ENCODE measurements at regions not wholly inside any gene's neighbourhood (a gene's known extent, or its start where the extent isn't known, plus 50 kb on each side); places are given as distances from the start of the nearest gene placed in this dataset.

DNA sequence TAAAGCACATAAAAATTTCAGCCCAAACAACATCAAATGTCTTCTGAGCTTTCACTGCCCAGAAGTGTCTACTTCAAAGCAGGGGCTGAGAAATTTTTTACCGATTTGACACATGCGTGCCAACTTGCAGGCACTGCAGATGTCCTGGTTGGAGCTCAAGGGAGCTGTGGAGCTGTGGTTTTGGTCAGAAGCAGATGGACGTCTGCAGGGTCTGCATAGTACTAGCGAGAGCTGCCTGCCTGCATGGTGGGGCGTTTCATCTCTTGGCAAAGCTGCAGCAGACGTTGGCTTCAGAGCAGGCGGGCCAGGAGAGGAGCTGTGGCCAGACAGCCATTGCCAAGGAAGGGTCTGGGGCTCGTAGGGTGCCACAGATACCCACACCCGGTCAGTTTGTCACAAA is 296.7 kb downstream of the GLRX3 start:
- BruUV-seq (replicated peaks), result no TSS peak
- no peak for DNase-seq (ENCODE audit: low read depth, low spot score)
- in situ Hi-C loops (cut with HindIII; ENCODE audit: low pct_unique_long_range_greater_than_20kb, low sequenced_read_pairs) (no loop called here), intact Hi-C loops (cut with micrococcal nuclease; ENCODE audit: unreplicated experiment) (no loop called here)
- POLR2A ChIA-PET, result no interaction called here
- TF ChIP-seq, protein P1, sequence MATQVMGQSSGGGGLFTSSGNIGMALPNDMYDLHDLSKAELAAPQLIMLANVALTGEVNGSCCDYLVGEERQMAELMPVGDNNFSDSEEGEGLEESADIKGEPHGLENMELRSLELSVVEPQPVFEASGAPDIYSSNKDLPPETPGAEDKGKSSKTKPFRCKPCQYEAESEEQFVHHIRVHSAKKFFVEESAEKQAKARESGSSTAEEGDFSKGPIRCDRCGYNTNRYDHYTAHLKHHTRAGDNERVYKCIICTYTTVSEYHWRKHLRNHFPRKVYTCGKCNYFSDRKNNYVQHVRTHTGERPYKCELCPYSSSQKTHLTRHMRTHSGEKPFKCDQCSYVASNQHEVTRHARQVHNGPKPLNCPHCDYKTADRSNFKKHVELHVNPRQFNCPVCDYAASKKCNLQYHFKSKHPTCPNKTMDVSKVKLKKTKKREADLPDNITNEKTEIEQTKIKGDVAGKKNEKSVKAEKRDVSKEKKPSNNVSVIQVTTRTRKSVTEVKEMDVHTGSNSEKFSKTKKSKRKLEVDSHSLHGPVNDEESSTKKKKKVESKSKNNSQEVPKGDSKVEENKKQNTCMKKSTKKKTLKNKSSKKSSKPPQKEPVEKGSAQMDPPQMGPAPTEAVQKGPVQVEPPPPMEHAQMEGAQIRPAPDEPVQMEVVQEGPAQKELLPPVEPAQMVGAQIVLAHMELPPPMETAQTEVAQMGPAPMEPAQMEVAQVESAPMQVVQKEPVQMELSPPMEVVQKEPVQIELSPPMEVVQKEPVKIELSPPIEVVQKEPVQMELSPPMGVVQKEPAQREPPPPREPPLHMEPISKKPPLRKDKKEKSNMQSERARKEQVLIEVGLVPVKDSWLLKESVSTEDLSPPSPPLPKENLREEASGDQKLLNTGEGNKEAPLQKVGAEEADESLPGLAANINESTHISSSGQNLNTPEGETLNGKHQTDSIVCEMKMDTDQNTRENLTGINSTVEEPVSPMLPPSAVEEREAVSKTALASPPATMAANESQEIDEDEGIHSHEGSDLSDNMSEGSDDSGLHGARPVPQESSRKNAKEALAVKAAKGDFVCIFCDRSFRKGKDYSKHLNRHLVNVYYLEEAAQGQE (IDR thresholded peaks at IDR 0.05; ENCODE audit: insufficient read depth in 1 of 2, low read depth in 2 of 2, low read length in 1 of 2), result no peak
- TF ChIP-seq POLR2AphosphoS5 (IDR thresholded peaks at IDR 0.05; ENCODE audit: low read depth, low read length), result no peak
- no peak for TF ChIP-seq TCF7L2 (IDR thresholded peaks at IDR 0.05; ENCODE audit: low read depth, low read length)
- TF ChIP-seq SIN3A (IDR thresholded peaks at IDR 0.05; ENCODE audit: borderline replicate concordance, insufficient read depth, low read depth, low read length), result no peak
- TF ChIP-seq, protein P2, sequence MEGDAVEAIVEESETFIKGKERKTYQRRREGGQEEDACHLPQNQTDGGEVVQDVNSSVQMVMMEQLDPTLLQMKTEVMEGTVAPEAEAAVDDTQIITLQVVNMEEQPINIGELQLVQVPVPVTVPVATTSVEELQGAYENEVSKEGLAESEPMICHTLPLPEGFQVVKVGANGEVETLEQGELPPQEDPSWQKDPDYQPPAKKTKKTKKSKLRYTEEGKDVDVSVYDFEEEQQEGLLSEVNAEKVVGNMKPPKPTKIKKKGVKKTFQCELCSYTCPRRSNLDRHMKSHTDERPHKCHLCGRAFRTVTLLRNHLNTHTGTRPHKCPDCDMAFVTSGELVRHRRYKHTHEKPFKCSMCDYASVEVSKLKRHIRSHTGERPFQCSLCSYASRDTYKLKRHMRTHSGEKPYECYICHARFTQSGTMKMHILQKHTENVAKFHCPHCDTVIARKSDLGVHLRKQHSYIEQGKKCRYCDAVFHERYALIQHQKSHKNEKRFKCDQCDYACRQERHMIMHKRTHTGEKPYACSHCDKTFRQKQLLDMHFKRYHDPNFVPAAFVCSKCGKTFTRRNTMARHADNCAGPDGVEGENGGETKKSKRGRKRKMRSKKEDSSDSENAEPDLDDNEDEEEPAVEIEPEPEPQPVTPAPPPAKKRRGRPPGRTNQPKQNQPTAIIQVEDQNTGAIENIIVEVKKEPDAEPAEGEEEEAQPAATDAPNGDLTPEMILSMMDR (IDR thresholded peaks at IDR 0.05), result no peak
- CTCF ChIA-PET, result no interaction called here
- Histone ChIP-seq H3K4me3 (ENCODE audit: low read depth in 2 of 2, low read length in 2 of 2) (no peak overlapping the region), H3K36me3 (ENCODE audit: control insufficient read depth, insufficient read depth, low read length) (no peaks in the 10 kb centered on the region), H3K27me3 (ENCODE audit: control insufficient read depth, insufficient read depth, low read length) (peaks cover 2% of the 10 kb centered on the region; the same call in 1 of the 2 replicates), H3K9me3 (ENCODE audit: control insufficient read depth, insufficient read depth, low read depth, low read length) (no peaks in the 10 kb centered on the region), H3K4me1 (ENCODE audit: control insufficient read depth, insufficient read depth, low read length) (no peaks in the 10 kb centered on the region), H3K27ac (ENCODE audit: low read length) (no peak overlapping the region)
- ATAC-seq, result no peak

DNA sequence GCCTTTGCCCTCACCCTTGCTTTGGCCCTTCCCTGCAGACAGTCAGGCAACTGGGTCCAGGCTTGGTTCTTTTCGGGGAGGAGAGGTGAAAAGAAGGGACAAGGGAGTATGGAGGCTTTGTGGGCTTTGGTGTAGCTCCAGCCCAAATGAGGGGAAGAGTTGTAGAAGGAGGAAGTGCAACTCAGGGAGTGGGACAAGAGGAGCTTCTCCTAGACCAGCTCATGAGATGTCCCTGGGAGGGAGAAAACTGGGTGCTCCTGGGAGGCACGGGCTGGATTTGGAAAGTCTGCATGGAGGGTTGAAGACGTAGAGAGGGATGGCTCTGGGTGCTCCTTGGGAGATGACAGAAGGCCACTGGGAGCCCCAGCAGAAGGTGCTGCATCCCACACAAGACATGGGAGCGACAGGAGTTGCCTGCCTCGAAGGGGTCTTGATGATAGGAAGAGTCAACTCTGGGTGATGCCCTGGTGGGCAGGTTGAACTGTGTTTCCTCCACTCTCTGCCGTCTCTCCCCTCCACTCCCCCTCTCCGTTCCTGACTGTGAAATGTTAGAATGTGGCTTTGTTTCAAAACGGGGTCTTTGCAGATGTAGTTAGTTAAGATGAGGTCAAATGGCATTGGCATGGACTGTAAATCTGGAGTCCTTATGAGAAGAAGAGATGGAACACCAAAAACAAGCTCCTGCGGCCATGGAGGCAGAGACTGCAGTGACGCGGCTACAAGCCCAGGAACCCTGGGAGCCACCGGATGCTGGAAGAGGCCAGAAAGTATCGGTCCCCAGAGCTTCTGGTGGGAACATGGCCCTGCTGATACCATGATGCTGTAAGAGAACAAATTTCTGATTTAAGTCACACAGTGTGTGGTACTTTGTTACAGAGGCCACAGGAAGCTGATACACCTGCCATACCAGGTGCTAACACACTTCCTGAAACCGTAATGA is 298.5 kb downstream of the GLRX3 start:
- intact Hi-C loops (cut with micrococcal nuclease; ENCODE audit: unreplicated experiment) (no loop called here), in situ Hi-C loops (cut with HindIII; ENCODE audit: low pct_unique_long_range_greater_than_20kb, low sequenced_read_pairs) (no loop called here)
- DNase-seq (ENCODE audit: low read depth, low spot score), result no peak
- TF ChIP-seq TCF7L2 (IDR thresholded peaks at IDR 0.05; ENCODE audit: low read depth, low read length) (no peak), POLR2AphosphoS5 (IDR thresholded peaks at IDR 0.05; ENCODE audit: low read depth, low read length) (no peak), SIN3A (IDR thresholded peaks at IDR 0.05; ENCODE audit: borderline replicate concordance, insufficient read depth, low read depth, low read length) (no peak)
- TF ChIP-seq, protein P2 (IDR thresholded peaks at IDR 0.05), result no peak
- TF ChIP-seq, protein P1 (IDR thresholded peaks at IDR 0.05; ENCODE audit: insufficient read depth in 1 of 2, low read depth in 2 of 2, low read length in 1 of 2), result no peak
- no peaks in the 10 kb centered on the region for H3K36me3 ChIP-seq (ENCODE audit: control insufficient read depth, insufficient read depth, low read length)
- no peak for ATAC-seq
- no peaks in the 10 kb centered on the region for H3K9me3 ChIP-seq (ENCODE audit: control insufficient read depth, insufficient read depth, low read depth, low read length)
- POLR2A ChIA-PET, result no interaction called here
- CTCF ChIA-PET, result no interaction called here
- H3K27ac ChIP-seq (ENCODE audit: low read length), result no peak overlapping the region
- no peaks in the 10 kb centered on the region for H3K4me1 ChIP-seq (ENCODE audit: control insufficient read depth, insufficient read depth, low read length)
- no peaks in the 10 kb centered on the region for H3K27me3 ChIP-seq (ENCODE audit: control insufficient read depth, insufficient read depth, low read length)
- BruUV-seq (replicated peaks), result no TSS peak
- H3K4me3 ChIP-seq (ENCODE audit: low read depth in 2 of 2, low read length in 2 of 2), result no peak overlapping the region
